Colonic mucosa (tissue), 4 donors: ENCODE measurements at regions not wholly inside any gene's neighbourhood (a gene's known extent, or its start where the extent isn't known, plus 50 kb on each side); places are given as distances from the start of the nearest gene placed in this dataset.

Source experiments
- DNase-seq: peaks from one replicate; pipeline ENCODE4 v3.0.0-alpha.2; 2020
- H3K27ac ChIP-seq: fragments of 200-600 bp; one replicate; pipeline ENCODE4 v1.8.0; 2021
- H3K27me3 ChIP-seq: fragments of 200-600 bp; one replicate; pipeline ENCODE4 v1.8.0; 2021
- H3K36me3 ChIP-seq: fragments of 200-600 bp; one replicate; pipeline ENCODE4 v1.8.0; 2021
- H3K4me1 ChIP-seq: fragments of 200-600 bp; one replicate; pipeline ENCODE4 v1.8.0; 2021; ENCODE audit warnings: mild to moderate bottlenecking
- H3K4me3 ChIP-seq: fragments of 200-600 bp; one replicate; pipeline ENCODE4 v1.8.0; 2021
- H3K9ac ChIP-seq, 2 donors: one replicate each; pipeline ENCODE4 v1.7.0; 2013; ENCODE audit warnings: control low read depth in 2 of 2, low read depth in 2 of 2, low read length in 2 of 2
- H3K9me3 ChIP-seq: fragments of 200-600 bp; one replicate; pipeline ENCODE4 v1.8.0; 2021
- CTCF ChIP-seq: fragments of 200-600 bp; IDR thresholded peaks from one replicate; pipeline ENCODE4 v1.8.0; 2022; ENCODE audit warnings: antibody characterized with exemption, mild to moderate bottlenecking
- intact Hi-C: fragments of 100-400 bp; cut with DNase I; formaldehyde crosslinking; loops from one replicate; pipeline ENCODE4 v1.14.1; 2022
- donor health status: healthy.
- donor health status: DM: no; HTN: no; CAD: no.
- donor health status: DM: no; HTN: no; CAD: no.

GRCh38 chr2:156915332-156915731 is 342.2 kb upstream of the GALNT5 start:
- no peak overlapping the region for H3K27ac ChIP-seq
- DNase-seq, result no peak
- no peak overlapping the region for H3K4me3 ChIP-seq
- no peak for TF ChIP-seq CTCF
- H3K36me3 ChIP-seq, result no peaks in the 10 kb centered on the region
- intact Hi-C loops, result no loop called here
- H3K4me1 ChIP-seq, result no peaks in the 10 kb centered on the region
- H3K9ac ChIP-seq, result no peak overlapping the region
- H3K27me3 ChIP-seq, result no peaks in the 10 kb centered on the region
- H3K9me3 ChIP-seq, result no peaks in the 10 kb centered on the region

GRCh38 chr2:156918410-156918809 is 339.1 kb upstream of the GALNT5 start:
- no peak for DNase-seq
- Histone ChIP-seq H3K27ac (no peak overlapping the region), H3K4me1 (no peaks in the 10 kb centered on the region), H3K9me3 (no peaks in the 10 kb centered on the region), H3K4me3 (no peak overlapping the region), H3K9ac (no peak overlapping the region), H3K36me3 (no peaks in the 10 kb centered on the region), H3K27me3 (no peaks in the 10 kb centered on the region)
- intact Hi-C loops, result no loop called here
- TF ChIP-seq CTCF, result no peak

GRCh38 chr2:156930423-156930822 is 327.1 kb upstream of the GALNT5 start:
- no peak for DNase-seq
- H3K36me3 ChIP-seq, result no peaks in the 10 kb centered on the region
- no peak overlapping the region for H3K4me3 ChIP-seq
- no peak overlapping the region for H3K27ac ChIP-seq
- no peak for TF ChIP-seq CTCF
- no peak overlapping the region for H3K9ac ChIP-seq
- no peaks in the 10 kb centered on the region for H3K4me1 ChIP-seq
- intact Hi-C loops, result no loop called here
- no peaks in the 10 kb centered on the region for H3K27me3 ChIP-seq
- no peaks in the 10 kb centered on the region for H3K9me3 ChIP-seq

- H3K27me3 ChIP-seq, result no peaks in the 10 kb centered on the region
- H3K27ac ChIP-seq, result no peak overlapping the region
- TF ChIP-seq CTCF, result no peak
- intact Hi-C loops, result no loop called here
- H3K36me3 ChIP-seq, result no peaks in the 10 kb centered on the region
- H3K9ac ChIP-seq, result no peak overlapping the region
- no peak overlapping the region for H3K4me3 ChIP-seq
- H3K4me1 ChIP-seq, result no peaks in the 10 kb centered on the region
- no peak for DNase-seq
- no peaks in the 10 kb centered on the region for H3K9me3 ChIP-seq
These were observed 323.8 kb upstream of the GALNT5 start for GRCh38 chr2:156933645-156934225.

- no peaks in the 10 kb centered on the region for H3K4me1 ChIP-seq
These were observed 321.9 kb upstream of the GALNT5 start for GRCh38 chr2:156935616-156936015.

More at GRCh38 chr2:156935616-156936015, 321.9 kb upstream of the GALNT5 start:
- DNase-seq, result no peak
- no peaks in the 10 kb centered on the region for H3K9me3 ChIP-seq
- no peaks in the 10 kb centered on the region for H3K27me3 ChIP-seq
- no peak for TF ChIP-seq CTCF
- no peaks in the 10 kb centered on the region for H3K36me3 ChIP-seq
- H3K27ac ChIP-seq, result no peak overlapping the region
- no peak overlapping the region for H3K9ac ChIP-seq
- intact Hi-C loops, result no loop called here
- H3K4me3 ChIP-seq, result no peak overlapping the region
